ENCODE measurements at regions not wholly inside any gene's neighbourhood (a gene's known extent, or its start where the extent isn't known, plus 50 kb on each side); places are given as distances from the start of the nearest gene placed in this dataset.

GRCh38 chr3:13141183-13141582, 68.0 kb upstream of the IQSEC1 start:
- TF ChIP-seq CTCF (IDR thresholded peaks at IDR 0.05) (no peak), POLR2A (IDR thresholded peaks at IDR 0.05) (no peak)
